ENCODE measurements at regions not wholly inside any gene's neighbourhood (a gene's known extent, or its start where the extent isn't known, plus 50 kb on each side); places are given as distances from the start of the nearest gene placed in this dataset.
"Not testable (repeated sequence)": the region's sequence is repeated elsewhere in the genome, so short reads cannot be mapped to it uniquely, and the experiment has no call there.

DNA sequence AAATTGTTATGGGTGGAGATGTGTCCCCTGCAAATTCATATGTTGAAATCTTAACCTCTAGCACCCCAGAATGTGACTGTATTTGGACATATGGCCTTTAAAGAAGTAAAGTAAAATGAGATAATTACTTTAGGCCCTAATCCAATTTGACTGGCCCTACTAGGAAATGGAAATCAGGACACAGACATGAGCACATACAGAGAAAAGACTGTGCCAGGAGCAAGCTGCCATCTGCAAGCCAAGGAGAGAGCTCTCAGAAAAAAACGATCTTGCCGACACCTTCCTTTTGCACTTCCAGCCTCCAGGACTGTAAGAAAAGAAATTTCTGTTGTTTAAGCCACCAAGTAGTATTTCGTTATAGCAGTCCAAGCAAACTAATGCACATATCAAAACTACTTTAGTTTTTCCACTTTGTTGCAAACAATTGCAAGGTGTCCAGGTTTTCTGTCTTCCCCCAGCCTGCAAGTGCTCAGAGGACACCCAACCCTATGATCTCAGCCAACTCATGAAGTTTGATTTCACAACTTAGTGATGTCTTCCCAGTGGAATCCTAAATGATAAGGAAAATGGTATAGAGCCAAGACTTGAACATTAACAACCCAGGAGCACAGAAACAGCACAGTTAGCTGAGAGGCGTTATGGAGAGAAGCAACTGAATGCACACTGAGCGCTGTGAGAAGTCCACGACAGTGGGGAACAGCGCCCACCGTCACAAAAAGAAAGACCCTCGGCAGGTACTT lies 351.2 kb downstream of the BCL2L11 start:
- DNase-seq (ENCODE audit: low read depth); H3K4me3 ChIP-seq (ENCODE audit: low read depth, low read length): not testable (repeated sequence)

GRCh38 chr2:111472844-111473403 lies 352.2 kb downstream of the BCL2L11 start:
- H3K4me3 ChIP-seq (ENCODE audit: low read depth, low read length); DNase-seq (ENCODE audit: low read depth): not testable (repeated sequence)

- H3K4me3 ChIP-seq (ENCODE audit: low read depth, low read length); DNase-seq (ENCODE audit: low read depth): not testable (repeated sequence)
These were observed 352.8 kb downstream of the BCL2L11 start for GRCh38 chr2:111473522-111473921.

DNA sequence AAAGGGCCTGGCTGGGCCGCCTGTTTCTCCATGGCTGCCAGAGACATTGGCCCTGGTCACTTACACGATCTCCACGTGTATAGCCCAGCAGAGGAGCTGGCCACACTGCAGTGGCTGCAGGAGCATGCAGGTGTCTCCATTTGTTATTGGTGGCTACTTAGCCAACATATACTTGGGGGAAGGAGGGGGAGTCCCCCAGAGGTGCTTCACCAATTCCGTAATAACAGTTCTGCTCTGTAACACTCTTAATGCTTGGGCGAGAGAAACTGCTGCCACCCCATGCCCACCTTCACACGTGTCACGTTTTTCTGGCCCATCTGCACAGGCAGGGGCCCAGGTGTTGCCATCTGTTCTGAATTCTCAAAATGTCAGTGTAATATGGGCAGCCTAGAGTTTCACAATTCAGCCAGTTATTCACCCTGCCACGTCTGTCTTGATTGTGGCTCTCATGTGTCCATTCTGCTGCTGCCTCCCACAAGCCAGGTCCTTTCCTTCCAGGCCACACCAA lies 353.5 kb downstream of the BCL2L11 start:
- not testable (repeated sequence) for H3K4me3 ChIP-seq (ENCODE audit: low read depth, low read length); DNase-seq (ENCODE audit: low read depth)

- not testable (repeated sequence) for DNase-seq (ENCODE audit: low read depth); H3K4me3 ChIP-seq (ENCODE audit: low read depth, low read length)
These were observed 357.6 kb downstream of the BCL2L11 start for GRCh38 chr2:111478335-111478734.

- TF ChIP-seq, protein P1, sequence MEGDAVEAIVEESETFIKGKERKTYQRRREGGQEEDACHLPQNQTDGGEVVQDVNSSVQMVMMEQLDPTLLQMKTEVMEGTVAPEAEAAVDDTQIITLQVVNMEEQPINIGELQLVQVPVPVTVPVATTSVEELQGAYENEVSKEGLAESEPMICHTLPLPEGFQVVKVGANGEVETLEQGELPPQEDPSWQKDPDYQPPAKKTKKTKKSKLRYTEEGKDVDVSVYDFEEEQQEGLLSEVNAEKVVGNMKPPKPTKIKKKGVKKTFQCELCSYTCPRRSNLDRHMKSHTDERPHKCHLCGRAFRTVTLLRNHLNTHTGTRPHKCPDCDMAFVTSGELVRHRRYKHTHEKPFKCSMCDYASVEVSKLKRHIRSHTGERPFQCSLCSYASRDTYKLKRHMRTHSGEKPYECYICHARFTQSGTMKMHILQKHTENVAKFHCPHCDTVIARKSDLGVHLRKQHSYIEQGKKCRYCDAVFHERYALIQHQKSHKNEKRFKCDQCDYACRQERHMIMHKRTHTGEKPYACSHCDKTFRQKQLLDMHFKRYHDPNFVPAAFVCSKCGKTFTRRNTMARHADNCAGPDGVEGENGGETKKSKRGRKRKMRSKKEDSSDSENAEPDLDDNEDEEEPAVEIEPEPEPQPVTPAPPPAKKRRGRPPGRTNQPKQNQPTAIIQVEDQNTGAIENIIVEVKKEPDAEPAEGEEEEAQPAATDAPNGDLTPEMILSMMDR (IDR thresholded peaks at IDR 0.05; ENCODE audit: low read depth, low read length, missing control alignments): peak; percentile 5
- DNase-seq (ENCODE audit: low read depth): peak; percentile 37
- not testable (repeated sequence) for H3K4me3 ChIP-seq (ENCODE audit: low read depth, low read length)
These were observed 358.2 kb downstream of the BCL2L11 start for GRCh38 chr2:111478871-111479318.

GRCh38 chr2:111480016-111480625 lies 359.4 kb downstream of the BCL2L11 start:
- DNase-seq (ENCODE audit: low read depth): not testable (repeated sequence)

DNA sequence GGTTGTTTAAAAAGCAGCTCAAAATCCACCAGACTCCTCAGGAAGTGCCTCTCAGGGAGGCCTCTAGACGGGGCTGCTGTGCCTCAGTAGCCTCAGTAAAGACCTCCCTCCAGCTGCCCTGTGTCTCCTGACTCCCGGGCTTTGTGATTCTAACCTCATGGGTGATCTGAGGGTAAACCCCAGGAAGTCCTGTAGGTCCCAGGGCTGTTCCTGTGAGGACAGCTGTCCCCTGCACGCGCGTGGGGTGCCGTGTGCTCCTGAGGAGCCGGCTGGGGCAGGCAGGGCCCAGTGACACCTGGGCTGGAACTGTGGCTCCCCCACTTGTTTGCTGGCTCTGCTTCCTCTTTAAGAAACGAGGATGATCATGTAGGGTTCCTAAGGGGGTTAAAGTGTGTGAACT lies 359.9 kb downstream of the BCL2L11 start:
- DNase-seq (ENCODE audit: low read depth); H3K4me3 ChIP-seq (ENCODE audit: low read depth, low read length): not testable (repeated sequence)

More at GRCh38 chr2:111480016-111480625, 359.4 kb downstream of the BCL2L11 start:
- not testable (repeated sequence) for H3K4me3 ChIP-seq (ENCODE audit: low read depth, low read length)

- DNase-seq (ENCODE audit: low read depth); H3K4me3 ChIP-seq (ENCODE audit: low read depth, low read length): not testable (repeated sequence)
These were observed 360.5 kb downstream of the BCL2L11 start for GRCh38 chr2:111481219-111481618.

DNA sequence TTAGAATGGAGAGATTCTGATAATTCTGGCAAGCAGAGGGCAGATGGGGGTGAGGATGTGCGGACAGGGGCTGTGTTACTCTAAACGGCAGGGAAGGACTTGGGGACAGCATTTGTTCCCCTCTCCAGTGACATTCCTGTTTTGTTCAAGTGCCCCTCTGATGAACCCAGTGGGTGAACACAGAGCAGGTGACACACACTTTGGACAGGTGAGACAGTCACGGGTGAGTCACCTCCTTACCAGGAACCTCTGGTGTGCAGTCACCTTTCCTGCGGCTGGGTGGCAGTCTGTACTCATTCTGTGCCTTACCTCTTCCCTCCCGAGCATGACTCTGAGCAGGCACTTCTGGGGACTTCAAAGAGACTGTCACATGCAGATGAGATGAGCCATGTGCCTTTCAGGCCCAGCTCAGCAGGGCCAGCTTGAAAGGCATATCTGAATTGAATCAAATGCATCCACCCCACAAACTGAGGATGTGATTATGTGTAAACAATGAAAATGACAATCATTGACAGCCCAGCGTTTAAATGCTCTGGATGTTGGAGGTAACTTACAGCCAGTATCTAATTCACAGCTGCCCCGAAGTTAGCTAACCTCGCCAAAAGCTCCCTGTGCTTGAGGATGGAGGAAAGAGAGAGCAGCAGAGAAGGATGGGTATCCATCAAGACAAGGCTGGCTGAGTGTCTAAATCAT lies 362.4 kb downstream of the BCL2L11 start:
- DNase-seq (ENCODE audit: low read depth); H3K4me3 ChIP-seq (ENCODE audit: low read depth, low read length): not testable (repeated sequence)

DNA sequence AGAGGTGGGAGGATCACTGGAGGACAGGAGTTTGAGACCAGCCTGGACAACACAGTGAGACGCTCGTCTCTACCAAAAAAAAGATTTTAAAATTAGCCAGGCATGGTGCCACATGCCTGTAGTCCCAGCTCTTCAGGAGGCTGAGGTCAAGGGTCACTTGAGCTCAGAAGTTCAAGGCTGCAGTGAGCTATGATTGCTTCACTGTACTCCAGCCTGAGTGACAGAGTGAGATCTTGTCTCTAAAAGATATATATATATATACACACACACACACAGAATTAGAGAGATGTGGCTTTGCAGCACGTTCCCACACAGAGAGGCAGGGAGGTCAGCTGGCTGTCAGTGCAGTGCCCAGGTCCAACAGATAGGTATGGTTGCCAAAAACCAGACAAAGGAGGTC lies 363.4 kb downstream of the BCL2L11 start:
- not testable (repeated sequence) for DNase-seq (ENCODE audit: low read depth); H3K4me3 ChIP-seq (ENCODE audit: low read depth, low read length)

DNA sequence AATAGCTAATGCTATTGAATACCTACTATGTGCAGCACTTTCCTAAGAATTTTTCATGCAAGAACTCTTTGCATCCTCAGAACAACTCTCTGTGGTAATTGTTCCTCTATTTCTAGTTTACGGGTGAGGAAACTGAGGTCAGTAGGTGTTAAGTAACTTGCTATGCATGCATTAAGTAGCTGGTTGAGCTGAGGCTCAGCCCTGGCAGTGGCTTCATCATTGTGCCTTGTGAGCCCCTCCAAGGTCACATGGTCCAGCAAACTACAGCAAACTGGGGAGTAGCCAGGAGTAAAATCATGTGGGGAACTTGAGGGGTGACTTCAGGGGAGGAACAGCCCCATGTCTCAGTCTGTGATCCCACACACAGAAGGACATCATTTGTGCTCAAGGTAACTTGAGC lies 365.2 kb downstream of the BCL2L11 start:
- DNase-seq (ENCODE audit: low read depth); H3K4me3 ChIP-seq (ENCODE audit: low read depth, low read length): not testable (repeated sequence)

- not testable (repeated sequence) for DNase-seq (ENCODE audit: low read depth)
These were observed 367.7 kb downstream of the BCL2L11 start for GRCh38 chr2:111488451-111488850.

DNA sequence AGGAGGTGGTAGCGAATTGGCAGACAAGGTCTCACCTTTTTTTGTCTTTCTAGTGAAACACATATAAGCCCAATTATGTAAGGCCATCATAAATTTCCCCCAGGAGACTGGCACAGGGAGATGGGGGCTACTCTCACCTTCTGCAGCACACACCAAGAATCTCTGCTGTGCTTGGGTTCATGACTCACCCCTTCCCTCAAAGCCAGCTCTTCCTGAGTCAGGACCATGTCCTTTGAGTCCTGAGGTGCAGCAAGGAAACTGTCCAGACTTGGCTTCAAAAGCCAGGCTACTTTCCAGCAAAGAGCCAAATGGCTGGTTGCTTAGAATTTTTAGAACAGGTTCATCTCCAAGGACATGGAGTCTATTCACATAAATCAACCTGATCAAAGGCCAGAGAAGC lies 368.7 kb downstream of the BCL2L11 start:
- not testable (repeated sequence) for H3K4me3 ChIP-seq (ENCODE audit: low read depth, low read length); DNase-seq (ENCODE audit: low read depth)

More at GRCh38 chr2:111488451-111488850, 367.7 kb downstream of the BCL2L11 start:
- H3K4me3 ChIP-seq (ENCODE audit: low read depth, low read length): not testable (repeated sequence)

GRCh38 chr2:111491181-111491580 lies 370.5 kb downstream of the BCL2L11 start:
- DNase-seq (ENCODE audit: low read depth); H3K4me3 ChIP-seq (ENCODE audit: low read depth, low read length): not testable (repeated sequence)

DNA sequence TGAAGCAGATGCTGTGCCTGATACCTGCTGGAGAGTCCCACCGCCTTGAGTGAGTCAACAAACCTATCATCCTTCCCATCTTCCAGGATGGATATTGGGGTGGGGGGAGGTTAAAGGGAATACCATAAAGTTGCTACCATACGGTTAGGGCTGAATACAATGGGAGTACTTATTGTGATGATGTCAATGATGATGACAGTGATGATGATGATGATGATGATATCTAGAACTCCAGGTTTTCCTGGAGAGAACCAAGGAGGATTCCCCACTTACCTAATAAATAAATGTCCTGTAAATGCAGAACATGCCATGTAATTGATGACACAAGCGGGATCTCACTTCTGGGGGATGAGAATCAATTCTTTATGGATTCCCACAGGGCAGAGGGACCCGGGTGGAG lies 370.9 kb downstream of the BCL2L11 start:
- H3K4me3 ChIP-seq (ENCODE audit: low read depth, low read length); DNase-seq (ENCODE audit: low read depth): not testable (repeated sequence)

DNA sequence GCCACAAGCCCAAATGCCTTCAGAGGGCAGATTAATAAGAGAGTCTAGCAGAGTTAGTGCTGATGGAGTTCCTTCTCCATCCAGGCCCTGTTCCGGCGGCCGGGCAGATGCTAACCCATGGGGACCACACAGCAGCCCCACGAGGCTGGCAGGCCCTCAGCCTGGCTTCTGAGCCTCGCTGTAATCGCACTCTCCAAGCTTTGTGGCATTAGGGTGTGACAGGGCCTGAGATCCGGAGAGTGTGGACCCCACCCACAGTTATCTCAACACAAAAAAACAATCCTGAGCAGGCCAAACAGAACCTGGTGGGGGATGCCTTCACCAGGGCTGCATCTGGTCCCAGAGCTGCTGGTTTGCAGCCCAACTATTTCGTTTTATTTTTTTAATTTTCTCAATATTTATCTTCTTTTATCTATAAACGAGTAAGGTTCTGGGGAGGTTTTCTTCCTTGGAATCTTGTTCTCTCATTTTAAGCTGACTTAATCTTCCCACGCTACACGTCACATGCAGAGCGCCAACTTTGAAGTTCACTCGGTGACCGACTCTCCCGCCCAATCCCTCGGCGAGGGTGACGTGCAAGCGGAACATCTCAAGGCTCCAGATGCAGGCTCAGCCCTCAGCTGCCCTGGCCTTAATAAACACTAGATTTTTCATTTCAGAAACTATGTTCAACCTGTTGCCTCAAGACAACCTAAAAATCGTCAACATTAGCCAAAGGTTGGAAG lies 372.4 kb downstream of the BCL2L11 start:
- not testable (repeated sequence) for H3K4me3 ChIP-seq (ENCODE audit: low read depth, low read length); DNase-seq (ENCODE audit: low read depth)

Data from GM12864 (cell line).